Mesendoderm (in vitro differentiated cells): ENCODE measurements at regions not wholly inside any gene's neighbourhood (a gene's known extent, or its start where the extent isn't known, plus 50 kb on each side); places are given as distances from the start of the nearest gene placed in this dataset.
"Not testable (repeated sequence)": the region's sequence is repeated elsewhere in the genome, so short reads cannot be mapped to it uniquely, and the experiment has no call there.

Experiments used
- DNase-seq: peaks from one replicate; pipeline ENCODE4 v3.0.0; 2013
- H2AK5ac ChIP-seq: 2 replicates; pipeline ENCODE4 v1.6.1; 2013; ENCODE audit warnings: low read length, inconsistent platforms
- H2BK120ac ChIP-seq: 2 replicates; pipeline ENCODE4 v1.6.1; 2013; ENCODE audit warnings: low read depth, mild to moderate bottlenecking, low read length, moderate library complexity, mixed read lengths
- H2BK15ac ChIP-seq: replicated peaks from 2 replicates; pipeline ENCODE4 v1.6.1; 2013; ENCODE audit warnings: low read depth, mild to moderate bottlenecking, moderate library complexity
- H2BK5ac ChIP-seq: 2 replicates; pipeline ENCODE4 v1.6.1; 2013; ENCODE audit warnings: low read length, inconsistent platforms
- H3K18ac ChIP-seq: 2 replicates; pipeline ENCODE4 v1.6.1; 2013; ENCODE audit warnings: mild to moderate bottlenecking, low read length, mixed read lengths
- H3K23ac ChIP-seq: one replicate; pipeline ENCODE4 v1.6.1; 2013; ENCODE audit warnings: low read length
- H3K27ac ChIP-seq: 2 replicates; pipeline ENCODE4 v1.5.1; 2013; ENCODE audit warnings: low read depth, mild to moderate bottlenecking, inconsistent platforms, low read length, moderate library complexity
- H3K27me3 ChIP-seq: 2 replicates; pipeline ENCODE4 v1.6.1; 2013; ENCODE audit warnings: low read length, control low read depth, mild to moderate bottlenecking, inconsistent platforms; ENCODE audit not compliant: insufficient read depth, poor library complexity
- H3K36me3 ChIP-seq: 2 replicates; pipeline ENCODE4 v1.6.1; 2013; ENCODE audit warnings: low read length, inconsistent platforms; ENCODE audit not compliant: control insufficient read depth, insufficient read depth
- H3K4ac ChIP-seq: one replicate; pipeline ENCODE4 v1.6.1; 2013; ENCODE audit warnings: low read depth, mild to moderate bottlenecking, low read length, moderate library complexity
- H3K4me1 ChIP-seq: 2 replicates; pipeline ENCODE4 v1.6.1; 2013; ENCODE audit warnings: low read depth, low read length, inconsistent platforms; ENCODE audit not compliant: control insufficient read depth
- H3K4me2 ChIP-seq: 2 replicates; pipeline ENCODE4 v1.6.1; 2013; ENCODE audit warnings: low read length
- H3K4me3 ChIP-seq: 2 replicates; pipeline ENCODE4 v1.5.1; 2013; ENCODE audit warnings: mild to moderate bottlenecking, low read length
- H3K56ac ChIP-seq: one replicate; pipeline ENCODE4 v1.6.1; 2013; ENCODE audit warnings: low read length
- H3K79me1 ChIP-seq: 2 replicates; pipeline ENCODE4 v1.6.1; 2013; ENCODE audit warnings: low read length, inconsistent platforms
- H3K79me2 ChIP-seq: 2 replicates; pipeline ENCODE4 v1.6.1; 2013; ENCODE audit warnings: mild to moderate bottlenecking, low read length; ENCODE audit not compliant: control insufficient read depth, insufficient read depth
- H3K9ac ChIP-seq: 2 replicates; pipeline ENCODE4 v1.6.1; 2013; ENCODE audit warnings: low read length, inconsistent platforms
- H4K5ac ChIP-seq: one replicate; pipeline ENCODE4 v1.6.1; 2013; ENCODE audit warnings: low read length
- H4K8ac ChIP-seq: one replicate; pipeline ENCODE4 v1.6.1; 2013; ENCODE audit warnings: low read depth, mild to moderate bottlenecking, control low read depth, low read length, moderate library complexity
- WGBS: extraction: QIAGEN DNeasy Blood & Tissue Kit; methylation state at CpG from one replicate; pipeline ENCODE4 v1.1.7; 2013; ENCODE audit warnings: low lambda C conversion rate, missing lambda C conversion rate; ENCODE audit not compliant: insufficient coverage; ENCODE audit errors: extremely low coverage; 5-methylcytosine and 5-hydroxymethylcytosine counted together

GRCh38 chr2:87643165-87643564 lies 104.7 kb upstream of the PLGLB2 start:
- H3K4ac ChIP-seq, H3K4me2 ChIP-seq, H3K79me1 ChIP-seq, H3K4me3 ChIP-seq, H2BK5ac ChIP-seq, H4K8ac ChIP-seq, H3K4me1 ChIP-seq, H3K79me2 ChIP-seq, H4K5ac ChIP-seq, H2BK120ac ChIP-seq, H2AK5ac ChIP-seq, H2BK15ac ChIP-seq, H3K9ac ChIP-seq, DNase-seq, H3K18ac ChIP-seq, H3K36me3 ChIP-seq, H3K27me3 ChIP-seq, H3K23ac ChIP-seq, H3K56ac ChIP-seq, H3K27ac ChIP-seq: not testable (repeated sequence)
- no CpG with 5 or more reads among the region's 4 CpGs for WGBS

DNA sequence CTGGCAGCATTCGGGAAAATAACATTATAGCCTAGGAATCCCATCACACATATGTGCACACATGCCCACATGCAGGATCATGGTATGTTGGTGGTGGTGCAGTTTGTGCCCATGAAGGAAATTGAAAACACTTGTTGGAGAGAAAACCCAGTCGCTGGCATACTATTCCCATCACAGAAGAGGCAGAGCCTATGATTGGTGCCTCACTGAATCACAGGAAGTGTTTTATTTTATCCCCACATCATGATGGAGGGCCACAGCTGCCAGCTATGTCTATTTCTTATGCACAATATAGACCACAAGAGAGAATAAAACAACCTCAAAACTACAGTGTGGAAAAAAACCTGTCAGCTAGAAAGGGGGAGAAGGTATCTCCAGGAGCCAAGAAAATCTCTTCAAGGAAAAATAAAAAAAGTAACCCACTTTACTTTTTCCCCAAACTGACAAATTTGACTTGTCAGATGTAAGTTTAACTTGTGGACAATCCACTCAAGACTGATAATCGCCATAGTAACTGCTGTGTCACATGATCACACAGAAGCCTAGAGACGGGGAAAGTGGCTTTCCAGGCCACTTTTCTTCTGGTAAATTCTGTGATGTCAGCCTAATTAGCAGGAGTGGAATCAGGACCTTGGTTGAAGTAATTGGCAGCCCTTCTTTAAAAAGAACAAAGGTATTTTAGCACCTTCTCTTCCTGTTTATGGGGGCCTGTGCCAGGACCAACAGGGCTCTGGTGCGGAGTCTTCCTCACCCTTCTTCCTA lies 100.0 kb upstream of the PLGLB2 start:
- not testable (repeated sequence) for H2AK5ac ChIP-seq, H3K27ac ChIP-seq, H3K18ac ChIP-seq, H3K79me1 ChIP-seq, H3K27me3 ChIP-seq, H2BK5ac ChIP-seq, H4K8ac ChIP-seq, H3K4me2 ChIP-seq, H3K79me2 ChIP-seq, H2BK15ac ChIP-seq, H3K56ac ChIP-seq, H3K36me3 ChIP-seq, H2BK120ac ChIP-seq, H3K23ac ChIP-seq, DNase-seq, H3K4me3 ChIP-seq, H3K4ac ChIP-seq, H3K9ac ChIP-seq, H3K4me1 ChIP-seq, H4K5ac ChIP-seq
- WGBS = no CpG with 5 or more reads among the region's 5 CpGs

DNA sequence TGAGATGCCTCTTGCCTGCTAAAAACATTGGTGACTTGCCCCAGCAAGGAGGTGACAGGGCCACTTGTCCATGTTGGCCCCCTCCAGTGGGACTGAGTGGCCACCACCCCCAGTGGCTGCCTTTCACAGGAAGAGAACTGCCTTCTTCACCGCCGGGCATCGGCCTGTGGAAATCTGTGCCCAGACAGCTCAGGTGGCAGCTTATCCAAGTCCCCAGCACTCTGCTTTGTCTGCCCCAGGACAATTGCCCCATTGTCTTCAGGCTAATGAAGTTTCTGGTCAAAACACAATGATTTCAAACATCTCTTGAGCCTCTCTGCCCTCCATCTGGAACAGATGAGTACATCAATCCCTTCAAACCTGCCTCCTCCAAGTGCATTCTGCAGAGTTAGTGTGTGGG lies 99.1 kb upstream of the PLGLB2 start:
- not testable (repeated sequence) for H2BK15ac ChIP-seq, H3K27ac ChIP-seq, H3K4ac ChIP-seq, H3K79me1 ChIP-seq, H2BK5ac ChIP-seq, H3K79me2 ChIP-seq, H3K56ac ChIP-seq, H3K4me1 ChIP-seq, H2AK5ac ChIP-seq, H3K9ac ChIP-seq, H4K5ac ChIP-seq, H3K27me3 ChIP-seq, H3K36me3 ChIP-seq, H3K18ac ChIP-seq, H2BK120ac ChIP-seq, H3K23ac ChIP-seq, H3K4me2 ChIP-seq, H4K8ac ChIP-seq, DNase-seq, H3K4me3 ChIP-seq
- WGBS = no CpG with 5 or more reads among the region's 3 CpGs

- H3K23ac ChIP-seq, H3K27me3 ChIP-seq, DNase-seq, H2BK5ac ChIP-seq, H3K18ac ChIP-seq, H4K5ac ChIP-seq, H3K9ac ChIP-seq, H3K56ac ChIP-seq, H3K36me3 ChIP-seq, H3K79me2 ChIP-seq, H3K79me1 ChIP-seq, H2BK15ac ChIP-seq, H2BK120ac ChIP-seq, H2AK5ac ChIP-seq, H4K8ac ChIP-seq, H3K27ac ChIP-seq, H3K4me1 ChIP-seq, H3K4ac ChIP-seq, H3K4me2 ChIP-seq, H3K4me3 ChIP-seq: not testable (repeated sequence)
- no CpG with 5 or more reads among the region's 3 CpGs for WGBS
These were observed 98.0 kb upstream of the PLGLB2 start for GRCh38 chr2:87649871-87650270.

DNA sequence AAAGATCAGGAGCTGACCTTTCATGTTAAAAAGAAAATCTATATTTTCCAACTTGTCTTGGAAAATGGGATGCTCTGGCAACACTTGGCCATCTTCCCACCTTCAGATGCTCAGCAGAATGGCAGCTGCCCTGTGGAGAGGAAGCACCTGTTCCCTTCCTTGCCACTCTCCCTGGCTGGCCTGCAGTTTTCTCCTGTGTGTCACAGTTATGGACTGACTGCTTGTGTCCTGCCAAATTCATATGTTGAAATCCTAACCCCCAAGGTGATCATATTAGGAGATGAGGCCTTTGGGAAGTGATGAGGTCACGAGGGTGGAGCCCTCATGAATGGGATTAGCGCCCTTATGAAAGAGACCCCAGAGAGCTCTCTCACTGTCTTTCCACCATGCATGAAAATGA lies 97.0 kb upstream of the PLGLB2 start:
- H3K36me3 ChIP-seq, H3K27ac ChIP-seq, H3K4me1 ChIP-seq, H3K18ac ChIP-seq, H4K5ac ChIP-seq, H2BK5ac ChIP-seq, H3K4me2 ChIP-seq, H3K23ac ChIP-seq, H2BK15ac ChIP-seq, H3K4ac ChIP-seq, H3K79me1 ChIP-seq, H3K27me3 ChIP-seq, H2BK120ac ChIP-seq, H3K4me3 ChIP-seq, H3K79me2 ChIP-seq, H2AK5ac ChIP-seq, H4K8ac ChIP-seq, H3K56ac ChIP-seq, DNase-seq, H3K9ac ChIP-seq: not testable (repeated sequence)
- no CpG with 5 or more reads among the region's 2 CpGs for WGBS

GRCh38 chr2:87651589-87651988 lies 96.3 kb upstream of the PLGLB2 start:
- WGBS = no CpG with 5 or more reads among the region's 2 CpGs
- H3K27me3 ChIP-seq, H3K56ac ChIP-seq, DNase-seq, H3K9ac ChIP-seq, H3K4ac ChIP-seq, H3K4me1 ChIP-seq, H4K5ac ChIP-seq, H2BK120ac ChIP-seq, H3K36me3 ChIP-seq, H3K23ac ChIP-seq, H2BK15ac ChIP-seq, H3K4me3 ChIP-seq, H2BK5ac ChIP-seq, H3K18ac ChIP-seq, H4K8ac ChIP-seq, H3K79me1 ChIP-seq, H2AK5ac ChIP-seq, H3K79me2 ChIP-seq, H3K4me2 ChIP-seq, H3K27ac ChIP-seq: not testable (repeated sequence)
